PC-9 (cell line): ENCODE measurements at regions not wholly inside any gene's neighbourhood (a gene's known extent, or its start where the extent isn't known, plus 50 kb on each side); places are given as distances from the start of the nearest gene placed in this dataset.

Source experiments
- EZH2 ChIP-seq: fragments of 200-600 bp; sonication (generic); IDR thresholded peaks from 2 replicates; pipeline ENCODE4 v1.8.0; 2017; ENCODE audit warnings: antibody characterized with exemption, low read depth
- TF ChIP-seq, protein P1 (sequence below): fragments of 200-600 bp; sonication (generic); conservative IDR thresholded peaks from 2 replicates; pipeline ENCODE4 v1.6.1; 2017; ENCODE audit warnings: mixed run types, antibody characterized with exemption, mild to moderate bottlenecking, moderate library complexity

DNA sequence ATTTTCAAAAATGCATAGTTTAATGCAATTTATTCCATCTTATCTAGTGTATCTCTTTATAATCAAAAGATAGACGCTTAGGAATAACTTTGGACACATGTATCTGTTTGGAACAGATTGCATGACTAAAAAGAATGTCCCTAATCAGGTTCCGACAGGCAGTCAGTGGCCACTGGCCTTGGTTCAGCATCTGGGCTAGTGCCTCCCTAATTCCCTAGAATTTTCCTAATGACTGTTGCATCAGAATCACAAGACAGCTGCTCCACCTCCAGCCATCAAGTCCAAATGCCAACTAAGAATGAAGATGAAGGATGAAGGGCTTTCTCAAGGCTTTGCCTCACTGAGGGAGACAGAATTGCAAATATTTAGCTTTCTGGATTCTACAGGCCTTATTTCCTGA lies 173.8 kb downstream of the EFNB2 start:
- TF ChIP-seq, protein P1, sequence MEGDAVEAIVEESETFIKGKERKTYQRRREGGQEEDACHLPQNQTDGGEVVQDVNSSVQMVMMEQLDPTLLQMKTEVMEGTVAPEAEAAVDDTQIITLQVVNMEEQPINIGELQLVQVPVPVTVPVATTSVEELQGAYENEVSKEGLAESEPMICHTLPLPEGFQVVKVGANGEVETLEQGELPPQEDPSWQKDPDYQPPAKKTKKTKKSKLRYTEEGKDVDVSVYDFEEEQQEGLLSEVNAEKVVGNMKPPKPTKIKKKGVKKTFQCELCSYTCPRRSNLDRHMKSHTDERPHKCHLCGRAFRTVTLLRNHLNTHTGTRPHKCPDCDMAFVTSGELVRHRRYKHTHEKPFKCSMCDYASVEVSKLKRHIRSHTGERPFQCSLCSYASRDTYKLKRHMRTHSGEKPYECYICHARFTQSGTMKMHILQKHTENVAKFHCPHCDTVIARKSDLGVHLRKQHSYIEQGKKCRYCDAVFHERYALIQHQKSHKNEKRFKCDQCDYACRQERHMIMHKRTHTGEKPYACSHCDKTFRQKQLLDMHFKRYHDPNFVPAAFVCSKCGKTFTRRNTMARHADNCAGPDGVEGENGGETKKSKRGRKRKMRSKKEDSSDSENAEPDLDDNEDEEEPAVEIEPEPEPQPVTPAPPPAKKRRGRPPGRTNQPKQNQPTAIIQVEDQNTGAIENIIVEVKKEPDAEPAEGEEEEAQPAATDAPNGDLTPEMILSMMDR, result no peak
- no peak for TF ChIP-seq EZH2
